Uterus (tissue), 3 donors: ENCODE measurements at regions not wholly inside any gene's neighbourhood (a gene's known extent, or its start where the extent isn't known, plus 50 kb on each side); places are given as distances from the start of the nearest gene placed in this dataset.
"Not testable (repeated sequence)": the region's sequence is repeated elsewhere in the genome, so short reads cannot be mapped to it uniquely, and the experiment has no call there.

Experiments
- DNase-seq, 2 donors: peaks; one replicate each; pipeline ENCODE4 v3.0.0-alpha.2; 2019 to 2020
- H3K27ac ChIP-seq, 2 donors: fragments of 200-600 bp; sonication (generic); 1 replicate in 1 of 2; 2 replicates in 1 of 2; pipeline ENCODE4 v1.5.1; 2016 to 2018
- H3K27me3 ChIP-seq, 2 donors: fragments of 200-600 bp; sonication (generic); one replicate each; pipeline ENCODE4 v1.5.1; 2018 to 2019; ENCODE audit warnings: control low read depth in 1 of 2
- H3K36me3 ChIP-seq, 2 donors: fragments of 200-600 bp; sonication (generic); one replicate each; pipeline ENCODE4 v1.5.1; 2019; ENCODE audit warnings: control low read depth in 1 of 2
- H3K4me1 ChIP-seq, 2 donors: fragments of 200-600 bp; sonication (generic); one replicate each; pipeline ENCODE4 v1.5.1; 2018 to 2019; ENCODE audit warnings: control low read depth in 1 of 2
- H3K4me3 ChIP-seq, 2 donors: fragments of 200-600 bp; sonication (generic); 1 replicate in 1 of 2; 2 replicates in 1 of 2; pipeline ENCODE4 v1.5.1; 2018 to 2019; ENCODE audit warnings: mild to moderate bottlenecking in 1 of 2
- H3K9me3 ChIP-seq, 2 donors: fragments of 200-600 bp; sonication (generic); one replicate each; pipeline ENCODE4 v1.5.1; 2019; ENCODE audit warnings: control low read depth in 1 of 2
- CTCF ChIP-seq, 4 experiments: fragments of 200-600 bp in 2 of 4; fragments of 450-650 bp in 2 of 4; sonication (generic) in 2 of 4; IDR thresholded peaks; one replicate each; pipeline ENCODE4 v1.5.1; 2016 to 2019; ENCODE audit warnings: antibody characterized with exemption in 4 of 4, mild to moderate bottlenecking in 2 of 4, moderate library complexity in 1 of 4
- POLR2A ChIP-seq, 2 donors: fragments of 450-650 bp; IDR thresholded peaks; one replicate each; pipeline ENCODE4 v1.6.1; 2016; ENCODE audit warnings: antibody characterized with exemption in 2 of 2, mild to moderate bottlenecking in 1 of 2, moderate library complexity in 1 of 2
- intact Hi-C: fragments of 100-400 bp; cut with DNase I; formaldehyde crosslinking; loops from one replicate; pipeline ENCODE4 v1.15.1; 2023; ENCODE audit warnings: low total_unique reads
- donor health status: DM: yes; HTN: yes; CAD: no.

- H3K36me3 ChIP-seq = no peaks in the 10 kb centered on the region
- intact Hi-C loops = no loop called here
These were observed 140.8 kb upstream of the RASA1 start for GRCh38 chr5:87126869-87127268.

GRCh38 chr5:87127426-87127825 lies 140.3 kb upstream of the RASA1 start:
- Histone ChIP-seq H3K27ac (no peak overlapping the region), H3K4me3 (no peak overlapping the region), H3K4me1 (no peaks in the 10 kb centered on the region), H3K9me3 (no peaks in the 10 kb centered on the region), H3K27me3 (no peaks in the 10 kb centered on the region), H3K36me3 (no peaks in the 10 kb centered on the region)
- no peak for DNase-seq
- TF ChIP-seq CTCF (IDR thresholded peaks at IDR 0.05) (no peak), POLR2A (IDR thresholded peaks at IDR 0.05) (no peak)
- intact Hi-C loops = no loop called here

More at GRCh38 chr5:87126869-87127268, 140.8 kb upstream of the RASA1 start:
- TF ChIP-seq POLR2A (IDR thresholded peaks at IDR 0.05) = no peak
- no peak for DNase-seq
- Histone ChIP-seq H3K9me3 (no peaks in the 10 kb centered on the region), H3K27ac (no peak overlapping the region), H3K4me1 (no peaks in the 10 kb centered on the region), H3K27me3 (no peaks in the 10 kb centered on the region), H3K4me3 (no peak overlapping the region)

GRCh38 chr5:87127956-87128687 lies 139.6 kb upstream of the RASA1 start:
- H3K27me3 ChIP-seq = no peaks in the 10 kb centered on the region
- H3K9me3 ChIP-seq = no peaks in the 10 kb centered on the region
- H3K4me3 ChIP-seq = no peak overlapping the region
- H3K4me1 ChIP-seq = no peaks in the 10 kb centered on the region
- no peak for DNase-seq
- no peaks in the 10 kb centered on the region for H3K36me3 ChIP-seq
- intact Hi-C loops = no loop called here
- no peak overlapping the region for H3K27ac ChIP-seq
- TF ChIP-seq POLR2A (IDR thresholded peaks at IDR 0.05) = no peak
- TF ChIP-seq CTCF (IDR thresholded peaks at IDR 0.05) = no peak

- no peak for TF ChIP-seq POLR2A (IDR thresholded peaks at IDR 0.05)
- Histone ChIP-seq H3K36me3 (no peaks in the 10 kb centered on the region), H3K27ac (no peak overlapping the region), H3K4me1 (no peaks in the 10 kb centered on the region), H3K4me3 (no peak overlapping the region), H3K9me3 (no peaks in the 10 kb centered on the region), H3K27me3 (no peaks in the 10 kb centered on the region)
- DNase-seq = no peak
- intact Hi-C loops = no loop called here
These were observed 138.6 kb upstream of the RASA1 start for GRCh38 chr5:87129046-87129445.

GRCh38 chr5:87132696-87133095 lies 135.0 kb upstream of the RASA1 start:
- Histone ChIP-seq H3K9me3 (no peaks in the 10 kb centered on the region), H3K27ac (no peak overlapping the region), H3K36me3 (no peaks in the 10 kb centered on the region), H3K27me3 (no peaks in the 10 kb centered on the region), H3K4me3 (no peak overlapping the region), H3K4me1 (no peaks in the 10 kb centered on the region)
- no peak for TF ChIP-seq CTCF (IDR thresholded peaks at IDR 0.05)
- no peak for TF ChIP-seq POLR2A (IDR thresholded peaks at IDR 0.05)
- intact Hi-C loops = no loop called here
- DNase-seq = no peak

GRCh38 chr5:87134513-87134912 lies 133.2 kb upstream of the RASA1 start:
- DNase-seq, H3K27ac ChIP-seq, H3K9me3 ChIP-seq, H3K4me3 ChIP-seq, H3K27me3 ChIP-seq, H3K4me1 ChIP-seq, H3K36me3 ChIP-seq, intact Hi-C loops: not testable (repeated sequence)

- Histone ChIP-seq H3K4me3 (no peak overlapping the region), H3K9me3 (no peaks in the 10 kb centered on the region), H3K4me1 (no peaks in the 10 kb centered on the region), H3K36me3 (no peaks in the 10 kb centered on the region), H3K27me3 (no peaks in the 10 kb centered on the region), H3K27ac (no peak overlapping the region)
- no peak for DNase-seq
- TF ChIP-seq POLR2A (IDR thresholded peaks at IDR 0.05) (no peak), CTCF (IDR thresholded peaks at IDR 0.05) (no peak)
- intact Hi-C loops = no loop called here
These were observed 131.6 kb upstream of the RASA1 start for GRCh38 chr5:87136096-87136495.
